T follicular helper cell (primary cell): ENCODE measurements at regions not wholly inside any gene's neighbourhood (a gene's known extent, or its start where the extent isn't known, plus 50 kb on each side); places are given as distances from the start of the nearest gene placed in this dataset.
"Not testable (repeated sequence)": the region's sequence is repeated elsewhere in the genome, so short reads cannot be mapped to it uniquely, and the experiment has no call there.

Experiments
- DNase-seq: peaks from one replicate; pipeline ENCODE4 v3.0.0-alpha.2; 2020; ENCODE audit warnings: low read depth

DNA sequence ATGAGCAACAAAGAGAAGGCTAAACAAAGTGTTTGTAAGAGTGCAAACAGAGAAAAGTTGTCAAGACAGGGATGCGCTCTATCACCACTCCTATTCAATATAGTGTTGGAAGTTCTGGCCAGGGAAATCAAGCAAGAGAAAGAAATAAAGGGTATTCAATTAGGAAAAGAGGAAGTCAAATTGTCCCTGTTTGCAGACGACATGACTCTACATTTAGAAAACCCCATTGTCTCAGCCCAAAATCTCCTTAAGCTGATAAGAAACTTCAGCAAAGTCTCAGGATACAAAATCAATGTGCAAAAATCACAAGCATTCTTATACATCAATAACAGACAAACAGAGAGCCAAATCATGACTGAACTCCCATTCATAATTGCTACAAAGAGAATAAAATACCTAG lies 143.4 kb upstream of the POGK start:
- not testable (repeated sequence) for DNase-seq

DNA sequence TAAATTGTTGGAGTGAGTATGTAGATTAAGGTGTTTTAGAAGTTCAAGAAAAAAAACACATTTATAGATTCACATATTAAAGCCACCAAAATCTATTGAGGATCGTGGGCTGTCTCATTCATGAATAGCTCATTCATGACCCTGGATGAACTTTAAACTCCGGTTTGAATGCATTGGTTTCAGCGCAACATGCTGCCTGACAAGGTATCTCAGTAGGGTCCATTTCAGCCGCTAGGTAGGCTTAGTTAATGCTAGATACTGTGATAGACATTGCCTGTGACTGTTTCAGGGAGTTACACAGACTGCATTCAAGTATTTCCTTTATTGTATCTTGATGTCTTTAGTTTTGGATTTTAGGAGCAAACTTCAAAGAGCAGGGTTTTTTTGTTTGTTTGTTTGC lies 140.5 kb upstream of the POGK start:
- no peak for DNase-seq

DNA sequence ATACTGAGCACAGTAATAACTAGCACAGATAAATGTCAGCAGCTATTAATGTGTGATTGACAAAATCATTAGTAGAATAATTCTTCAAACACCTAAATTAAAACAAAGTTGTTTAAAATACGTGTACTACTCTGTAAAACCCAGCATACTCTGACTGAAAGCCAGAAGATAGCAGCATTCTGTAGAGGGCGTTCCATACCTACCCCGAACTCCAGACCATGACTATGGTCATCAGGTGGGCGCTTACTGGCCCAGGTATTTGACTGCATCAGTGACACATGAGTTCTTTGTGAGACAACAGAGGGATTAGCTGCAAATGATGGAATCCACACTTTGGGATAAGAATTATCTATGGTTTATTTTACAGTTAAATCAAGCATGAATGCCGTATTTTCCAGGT lies 139.7 kb upstream of the POGK start:
- DNase-seq = no peak

DNA sequence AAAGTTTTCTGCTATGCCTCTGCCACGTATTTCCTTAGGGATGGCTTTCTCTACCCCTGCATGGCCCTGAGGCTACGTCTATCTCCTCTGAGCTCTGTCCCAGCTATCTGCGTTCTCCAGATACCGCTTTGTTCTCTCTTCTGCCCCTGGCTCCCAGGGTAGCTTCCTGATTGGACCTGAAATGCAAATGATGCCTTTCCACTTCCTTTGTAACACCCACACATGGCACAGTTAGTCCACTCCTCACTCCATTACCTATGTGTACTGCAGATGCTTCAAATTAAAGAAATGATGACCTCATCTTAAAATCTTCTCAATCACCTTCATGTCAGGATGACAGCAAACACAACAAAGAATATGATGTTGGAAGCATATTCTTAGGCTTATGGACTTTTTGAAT lies 138.6 kb upstream of the POGK start:
- no peak for DNase-seq

DNA sequence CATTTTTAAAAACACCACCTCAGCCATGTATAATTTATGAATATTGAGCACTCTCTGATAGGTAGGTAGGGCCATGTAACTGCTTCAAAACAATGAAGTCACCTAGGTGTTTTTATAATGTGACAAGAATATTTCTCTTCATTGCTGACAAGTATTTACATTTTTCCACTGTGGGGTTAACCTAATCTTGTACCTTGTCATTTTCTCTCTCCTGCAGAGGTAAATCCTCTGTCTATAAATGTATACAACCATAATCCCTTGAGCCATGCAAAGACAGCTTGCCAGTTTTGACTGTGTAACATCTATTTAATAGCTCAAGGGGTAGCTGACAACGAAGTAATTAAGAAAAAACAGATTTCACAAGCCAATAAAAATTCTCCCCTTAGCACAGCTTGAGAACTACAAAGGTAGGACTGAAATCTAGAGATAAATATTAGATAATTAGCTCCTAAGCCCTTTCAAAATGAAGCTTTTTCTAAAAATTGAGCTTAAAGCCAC lies 137.6 kb upstream of the POGK start:
- DNase-seq = no peak

DNA sequence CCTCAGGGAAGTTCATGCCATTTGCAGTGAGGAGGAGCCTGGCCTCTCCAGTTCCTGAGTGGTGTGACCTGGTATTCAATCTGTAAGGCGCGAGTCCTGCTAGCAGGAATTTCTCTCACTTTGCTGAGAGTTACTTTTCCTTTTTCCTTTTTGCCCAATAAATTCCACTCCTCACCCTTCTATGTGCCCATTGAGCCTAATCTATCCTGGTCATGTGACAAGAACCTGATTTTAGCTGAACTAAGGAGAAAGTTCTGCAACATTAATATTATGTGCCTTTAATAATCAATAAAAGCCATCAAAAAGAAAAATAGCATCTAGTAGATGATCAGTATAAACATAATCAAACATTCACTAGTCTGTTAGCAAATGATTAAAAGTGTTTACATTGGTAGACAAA lies 136.1 kb upstream of the POGK start:
- no peak for DNase-seq

DNA sequence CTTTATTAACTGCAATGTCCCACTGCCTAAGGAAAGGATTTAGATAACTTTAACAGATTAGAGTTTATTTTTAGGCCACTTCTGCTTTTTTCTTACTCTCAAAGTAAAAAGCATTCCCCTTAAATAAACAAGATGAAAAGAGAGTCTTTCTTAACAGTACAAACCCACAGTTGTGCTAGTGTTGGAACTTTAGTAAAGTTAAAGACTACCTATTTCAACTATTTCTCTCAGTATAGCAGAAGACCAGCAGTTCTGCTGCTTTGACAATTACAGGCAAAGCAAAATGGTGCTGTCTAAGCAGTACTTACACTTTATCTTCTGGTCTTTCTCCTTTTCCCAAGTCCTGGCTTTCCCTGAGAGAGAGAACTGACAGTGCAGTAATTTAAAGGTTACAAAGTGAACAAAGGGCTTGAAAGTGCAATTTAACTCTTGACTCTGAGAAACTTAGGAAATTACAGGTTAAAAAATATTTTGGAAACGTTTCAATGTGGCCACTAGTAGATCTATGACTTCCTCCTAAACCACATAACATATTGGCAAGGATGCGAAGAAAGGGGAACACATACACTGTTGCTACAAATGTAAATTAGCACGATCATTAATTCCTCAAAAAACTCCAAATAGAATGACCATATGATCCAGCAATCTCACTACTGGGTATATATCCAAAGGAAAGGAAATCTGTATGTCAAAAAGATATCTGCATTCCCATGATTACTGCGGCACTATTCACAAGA lies 135.4 kb upstream of the POGK start:
- DNase-seq = no peak

DNA sequence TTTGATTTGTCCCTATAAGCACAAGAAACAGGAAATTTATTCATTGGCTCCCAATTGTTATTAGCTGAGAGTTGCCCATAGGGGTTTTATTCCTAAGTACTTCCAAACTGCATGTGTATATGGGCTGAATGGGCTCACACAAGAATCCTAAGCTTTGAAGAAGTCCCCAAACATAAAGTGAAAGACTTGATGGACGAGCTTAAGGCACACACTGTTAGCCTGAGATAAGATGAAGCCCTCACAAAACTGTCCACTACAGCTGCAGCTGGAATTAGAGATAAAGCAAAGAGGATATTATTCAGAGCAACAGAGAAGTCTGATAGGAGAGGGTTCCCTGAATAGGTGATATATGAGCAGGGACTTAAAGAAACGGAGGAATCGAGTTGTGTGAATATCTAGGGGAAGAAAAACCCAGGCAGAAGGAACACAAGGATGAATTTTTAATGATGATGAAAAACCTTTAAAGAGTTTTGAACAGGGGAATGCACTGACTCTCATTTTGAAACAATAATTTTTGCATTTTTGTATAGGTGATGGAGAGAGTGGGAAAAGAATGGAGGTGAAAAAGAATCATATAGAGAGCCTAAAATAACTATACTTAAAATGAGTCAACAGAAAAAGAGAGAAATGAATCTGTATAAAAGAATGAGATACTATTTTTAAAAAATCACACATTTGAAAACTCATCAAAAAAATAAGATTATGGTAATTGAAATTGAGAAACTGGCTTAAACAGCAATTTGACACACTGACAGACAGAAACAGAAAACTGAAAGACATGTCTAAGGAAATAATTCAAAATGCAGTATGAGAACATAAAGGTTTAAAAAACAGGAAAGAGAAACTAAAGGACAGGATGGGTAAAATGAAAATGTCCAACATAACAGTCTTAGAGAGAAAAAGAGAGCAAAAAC lies 133.6 kb upstream of the POGK start:
- DNase-seq = no peak

DNA sequence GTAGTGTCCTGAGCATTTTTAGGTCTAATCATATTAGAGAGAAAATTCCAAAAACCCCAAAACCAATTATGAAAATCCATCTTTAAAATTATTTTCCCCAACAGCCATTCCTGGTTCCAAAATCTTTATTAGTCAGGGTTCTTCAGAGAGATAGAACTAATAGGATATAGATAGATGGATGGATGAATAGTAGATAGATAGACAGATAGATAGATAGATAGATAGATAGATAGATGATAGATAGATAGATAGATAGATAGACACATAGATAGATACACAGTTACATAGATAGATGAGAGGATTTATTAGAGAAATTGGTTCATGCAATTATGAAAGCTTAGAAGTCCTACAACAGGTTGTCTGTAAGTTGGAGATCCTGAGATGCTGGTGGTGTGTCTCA lies 122.7 kb upstream of the POGK start:
- no peak for DNase-seq

DNA sequence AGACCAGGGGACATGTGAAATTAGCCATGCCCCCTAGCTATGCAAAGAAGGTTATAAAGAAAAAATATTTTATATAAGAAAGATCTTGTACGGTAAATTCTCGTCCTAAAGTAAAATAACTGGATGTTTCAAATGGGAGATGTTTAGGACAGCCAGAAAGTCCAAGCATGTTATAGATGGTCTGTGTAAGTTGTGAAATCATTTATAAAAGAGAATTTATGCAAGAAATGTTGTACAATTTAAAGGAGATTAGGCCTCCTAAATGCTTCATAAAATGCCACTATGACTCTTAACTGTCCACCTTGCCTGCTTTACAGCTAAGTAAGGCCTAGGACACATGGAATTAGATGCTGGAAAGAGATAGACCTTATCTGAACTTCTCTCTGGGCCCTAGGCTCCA lies 118.1 kb upstream of the POGK start:
- no peak for DNase-seq

DNA sequence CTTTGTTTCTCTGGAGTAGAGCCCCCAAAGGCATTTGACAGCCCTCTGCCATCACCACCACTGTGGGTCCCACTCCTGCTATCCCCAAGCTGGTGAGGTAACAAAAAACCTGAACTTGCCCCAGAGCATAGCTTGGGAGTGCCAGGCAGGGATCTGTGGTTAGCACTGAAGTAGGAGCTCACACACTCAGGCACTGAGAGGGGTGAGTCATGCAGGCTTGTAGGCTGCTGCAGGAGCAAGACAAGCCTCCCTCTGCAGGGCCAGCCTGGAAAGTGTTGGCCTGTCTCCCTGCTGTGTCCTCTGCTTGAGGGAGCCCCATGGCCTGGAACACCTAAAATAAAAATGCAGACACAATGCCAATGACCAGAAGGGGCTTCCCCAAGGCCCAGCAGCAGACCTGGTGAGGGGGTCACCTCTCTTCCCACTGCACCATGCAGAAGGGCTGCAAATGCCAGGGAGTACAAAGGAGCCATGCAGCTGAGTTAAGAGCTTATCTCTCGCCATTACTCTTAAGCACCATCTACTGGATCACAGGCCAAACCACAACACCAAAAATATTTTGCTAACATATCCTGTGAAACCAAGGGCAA lies 108.9 kb upstream of the POGK start:
- DNase-seq = no peak

DNA sequence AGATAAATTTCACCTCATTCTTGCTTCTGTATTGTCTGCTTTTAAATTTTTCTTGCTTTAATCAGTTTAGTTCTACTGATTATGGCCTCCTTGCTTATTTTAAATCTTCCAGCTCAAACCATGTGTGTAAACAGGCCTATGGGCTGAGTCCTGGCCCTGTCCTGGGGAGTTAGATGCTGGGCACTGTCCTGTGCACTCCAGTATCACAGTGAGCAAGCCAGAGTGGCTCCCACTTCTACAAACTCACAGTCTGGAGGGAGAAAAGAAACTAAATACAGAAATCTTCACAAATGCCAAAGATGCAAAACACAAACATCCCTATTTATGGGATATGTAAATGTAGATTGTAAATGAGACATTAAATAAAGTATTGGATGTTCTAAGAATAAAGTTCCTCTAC lies 101.1 kb upstream of the POGK start:
- no peak for DNase-seq

DNA sequence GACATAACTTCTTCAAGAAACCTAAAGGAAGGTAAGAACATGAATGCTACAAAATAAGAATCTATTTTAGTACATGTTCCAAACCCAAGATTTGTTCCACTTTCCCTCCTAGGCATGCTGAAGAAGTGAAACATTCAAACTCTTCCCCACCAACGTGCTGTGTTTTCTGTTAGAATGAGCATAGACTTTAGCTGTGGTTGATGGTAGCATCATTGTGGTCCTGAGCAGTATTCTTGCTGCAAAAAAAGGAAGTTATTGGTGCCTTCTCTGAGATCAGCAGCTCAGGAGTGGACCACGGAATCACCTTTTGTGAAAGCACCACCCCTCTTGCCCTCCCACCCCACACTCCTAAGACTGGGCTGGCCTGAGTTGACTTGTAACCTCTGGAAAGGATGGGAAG lies 100.4 kb upstream of the POGK start:
- DNase-seq = no peak

DNA sequence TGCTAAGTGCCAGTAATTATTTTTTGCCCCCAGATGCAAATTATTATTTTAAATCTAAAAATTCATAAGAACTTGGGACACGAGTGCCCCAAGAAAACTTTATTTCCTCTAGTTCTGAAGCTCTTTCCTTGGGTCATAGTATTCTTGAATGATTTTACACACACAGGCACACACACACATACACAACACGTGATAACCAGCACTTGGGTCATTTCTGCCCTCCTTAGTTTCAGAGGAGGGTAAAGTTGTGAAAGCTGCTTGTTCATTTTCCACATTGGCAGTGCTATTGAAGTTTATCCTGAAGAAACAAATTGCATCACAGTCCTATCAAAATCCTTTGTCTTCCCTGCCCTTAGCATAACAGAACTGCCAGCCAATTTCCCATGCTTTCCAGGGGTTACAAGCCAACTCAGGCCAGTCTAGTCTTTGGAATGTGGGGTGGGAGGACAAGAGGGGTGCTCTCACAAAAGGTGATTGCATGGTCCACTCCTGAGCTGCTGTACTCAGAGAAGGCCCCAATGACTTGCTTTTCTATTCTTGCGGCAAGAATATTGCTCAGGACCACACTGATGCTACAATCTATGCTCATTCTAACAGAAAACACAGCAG lies 98.5 kb upstream of the POGK start:
- no peak for DNase-seq

DNA sequence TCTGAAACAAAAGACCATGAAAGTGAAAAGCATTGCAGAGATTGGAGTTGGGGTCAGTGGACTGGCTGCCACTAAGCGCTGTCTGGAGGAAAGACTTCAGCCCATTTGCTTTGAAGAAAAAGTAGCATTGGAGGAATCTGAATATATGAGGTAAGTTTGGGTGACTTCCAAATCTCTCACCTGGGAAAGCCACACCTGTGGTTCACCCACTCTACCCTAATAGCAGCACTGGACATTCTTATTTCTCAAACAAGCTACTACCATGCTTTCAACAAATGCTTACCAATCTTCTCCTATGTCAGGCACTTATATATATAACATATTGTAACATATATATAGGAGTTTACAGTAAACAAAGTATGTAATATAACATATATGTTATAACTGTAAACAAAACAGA lies 76.0 kb upstream of the POGK start:
- no peak for DNase-seq

DNA sequence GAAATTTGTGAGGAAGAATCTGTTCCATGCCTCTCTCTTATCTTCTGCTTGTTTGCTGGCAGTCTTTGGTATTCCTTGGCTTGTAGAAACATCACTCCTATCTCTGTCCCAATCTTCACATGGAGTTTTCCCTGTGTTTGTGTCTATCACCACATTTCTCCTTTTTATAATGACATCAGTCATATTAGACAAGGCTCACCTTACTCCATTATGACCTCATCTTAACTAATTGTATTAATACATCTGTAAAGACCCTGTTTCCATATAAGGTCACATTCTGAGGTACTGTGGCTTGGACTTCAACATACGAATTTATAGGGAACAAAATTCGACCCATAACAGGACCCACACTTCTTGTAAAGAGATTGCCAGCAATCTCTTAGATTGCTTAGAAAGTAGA lies 72.3 kb upstream of the POGK start:
- no peak for DNase-seq

DNA sequence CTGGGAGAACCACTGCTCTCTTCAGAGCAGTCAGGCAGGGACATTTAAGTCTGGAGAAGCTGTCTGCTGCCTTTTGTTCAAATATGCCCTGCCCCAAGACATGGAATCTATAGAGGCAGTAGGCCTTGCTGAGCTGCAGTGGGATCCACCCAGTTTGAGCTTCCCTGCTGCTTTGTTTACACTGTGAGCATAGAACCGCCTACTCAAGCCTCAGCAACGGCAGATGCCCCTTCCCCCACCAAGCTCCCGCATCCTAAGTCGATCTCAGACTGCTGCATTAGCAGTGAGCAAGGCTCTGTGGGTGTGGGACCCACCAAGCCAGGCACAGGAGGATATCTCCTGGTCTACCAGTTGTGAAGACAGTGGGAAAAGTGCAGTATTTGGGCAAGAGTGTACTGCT lies 54.6 kb upstream of the POGK start:
- DNase-seq = not testable (repeated sequence)

DNA sequence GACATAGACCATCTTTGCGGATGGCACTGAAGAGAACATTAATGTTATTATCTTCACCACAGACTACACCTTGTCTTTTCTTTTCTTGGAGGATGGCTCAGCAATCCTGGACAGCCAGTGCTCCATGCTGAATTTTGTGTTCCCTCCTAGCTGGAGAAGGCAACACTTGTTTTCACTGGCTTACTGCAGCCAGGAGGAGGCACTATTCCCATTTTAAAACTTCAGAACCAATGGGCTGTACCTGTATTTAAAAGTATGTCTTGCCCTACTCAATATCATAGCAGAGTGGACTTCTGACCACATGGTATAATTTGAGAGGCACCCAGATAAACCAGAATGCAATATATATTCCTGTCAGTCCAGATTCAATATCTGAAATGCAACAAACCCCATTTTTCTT lies 53.3 kb upstream of the POGK start:
- no peak for DNase-seq

DNA sequence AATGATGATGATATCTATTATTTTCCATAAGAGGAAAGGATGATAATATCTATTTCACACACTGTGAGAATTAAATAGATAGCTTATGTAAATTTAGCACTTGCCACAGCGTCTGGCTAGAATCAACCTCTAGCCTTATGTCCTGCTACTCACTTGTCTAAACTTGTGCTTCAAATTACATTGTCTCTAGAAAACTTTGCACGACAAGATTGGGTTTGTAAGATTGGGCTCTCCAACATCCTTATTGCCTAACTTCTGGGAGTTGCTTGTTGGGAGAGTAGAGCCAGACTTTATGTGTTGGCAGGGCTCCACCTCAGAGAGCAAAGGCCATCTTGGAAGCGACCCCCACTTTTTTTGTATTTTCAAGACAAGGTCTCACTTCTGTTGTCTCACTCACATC lies 50.0 kb upstream of the POGK start:
- DNase-seq = no peak
